GM13977 (cell line): ENCODE measurements at regions not wholly inside any gene's neighbourhood (a gene's known extent, or its start where the extent isn't known, plus 50 kb on each side); places are given as distances from the start of the nearest gene placed in this dataset.

ENCODE experiments used
- DNase-seq: peaks from one replicate; pipeline ENCODE4 v3.0.0; 2012; ENCODE audit warnings: low spot score
- CTCF ChIP-seq: IDR thresholded peaks from 2 replicates; pipeline ENCODE4 v1.5.1; 2012; ENCODE audit warnings: mild to moderate bottlenecking, control low read depth; ENCODE audit not compliant: insufficient read depth; ENCODE audit errors: extremely low read depth, missing control alignments
- in situ Hi-C: fragments of 300-500 bp; cut with MboI; formaldehyde crosslinking; loops from one replicate; pipeline ENCODE4 v1.12.0; 2022; ENCODE audit warnings: low sequenced_read_pairs, low pct_unique_long_range_greater_than_20kb, mixed read lengths, inconsistent platforms; ENCODE audit not compliant: unreplicated experiment

GRCh38 chr9:25282946-25283345 is 395.3 kb downstream of the TUSC1 start:
- no peak for TF ChIP-seq CTCF
- in situ Hi-C loops: no loop called here
- DNase-seq: no peak

DNA sequence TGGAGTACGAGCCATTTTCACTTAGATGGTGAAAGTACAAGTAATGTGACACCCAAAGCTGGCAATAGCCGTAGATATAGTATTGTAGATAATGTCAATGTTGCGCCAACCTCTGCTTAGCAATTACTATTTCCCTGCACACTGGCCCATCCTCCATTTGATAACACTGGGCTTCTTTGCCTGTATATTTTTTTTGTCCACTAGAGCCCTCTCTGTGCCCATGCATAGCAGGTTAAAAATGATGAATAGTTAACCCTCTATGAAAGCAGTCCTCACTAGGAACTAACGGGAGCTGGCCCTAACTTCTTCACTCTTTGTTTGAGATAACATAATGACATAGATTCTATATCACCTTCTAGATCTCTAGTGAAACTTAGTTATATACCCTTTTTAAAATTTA is 416.8 kb downstream of the TUSC1 start:
- no peak for DNase-seq
- TF ChIP-seq CTCF: no peak
- in situ Hi-C loops: no loop called here

- no peak for TF ChIP-seq CTCF
- in situ Hi-C loops: no loop called here
- DNase-seq: no peak
Measured at GRCh38 chr9:25260046-25260445, 418.2 kb downstream of the TUSC1 start.

DNA sequence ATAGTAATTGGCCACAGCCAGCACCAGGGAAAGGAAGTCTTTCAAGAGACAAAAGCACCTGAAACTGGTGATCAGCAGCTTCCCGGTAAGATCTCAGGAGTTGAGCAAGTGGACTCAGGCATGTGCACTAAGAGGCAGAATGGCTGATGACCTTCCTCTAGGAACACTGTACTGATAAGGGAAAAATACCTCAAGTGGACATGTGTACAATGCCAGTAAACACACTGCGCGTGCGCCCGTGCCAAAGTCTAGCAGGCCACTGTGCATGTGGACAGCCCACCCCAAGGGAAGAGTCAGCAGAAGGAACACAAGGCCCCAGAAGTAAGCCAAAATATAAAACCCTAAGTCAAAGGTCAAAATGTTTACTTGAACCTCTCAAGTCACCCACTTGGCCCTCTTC is 423.0 kb downstream of the TUSC1 start:
- DNase-seq: no peak

GRCh38 chr9:25254051-25254450 is 424.2 kb downstream of the TUSC1 start:
- no peak for DNase-seq
- in situ Hi-C loops: no loop called here
- TF ChIP-seq CTCF: no peak

More for the DNA sequence above, 423.0 kb downstream of the TUSC1 start:
- in situ Hi-C loops: no loop called here
- no peak for TF ChIP-seq CTCF

DNA sequence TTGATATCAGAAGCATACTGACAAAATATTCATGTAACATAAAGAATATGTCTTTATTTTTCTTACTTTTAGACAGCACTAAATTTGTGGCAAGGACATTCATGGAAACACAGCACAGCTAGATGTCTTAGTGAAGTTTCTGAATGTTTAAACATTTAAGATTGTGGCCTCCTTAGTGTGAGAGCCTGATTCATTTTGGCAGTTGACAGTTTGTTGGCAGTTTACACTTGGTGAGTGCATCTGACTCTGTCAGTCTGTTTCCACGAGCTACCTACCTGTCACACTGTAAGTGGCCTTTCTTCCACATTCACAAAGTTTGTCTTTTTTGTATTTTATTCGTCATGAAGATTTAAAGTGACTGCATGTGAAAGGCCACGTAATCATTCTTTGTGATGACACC is 436.8 kb downstream of the TUSC1 start:
- no peak for TF ChIP-seq CTCF

More for the DNA sequence above, 436.8 kb downstream of the TUSC1 start:
- in situ Hi-C loops: no loop called here
- no peak for DNase-seq
